ENCODE measurements at regions not wholly inside any gene's neighbourhood (a gene's known extent, or its start where the extent isn't known, plus 50 kb on each side); places are given as distances from the start of the nearest gene placed in this dataset.

GRCh38 chr20:24157213-24157612, 168.6 kb upstream of the GGTLC1 start:
- TF ChIP-seq, protein P1, sequence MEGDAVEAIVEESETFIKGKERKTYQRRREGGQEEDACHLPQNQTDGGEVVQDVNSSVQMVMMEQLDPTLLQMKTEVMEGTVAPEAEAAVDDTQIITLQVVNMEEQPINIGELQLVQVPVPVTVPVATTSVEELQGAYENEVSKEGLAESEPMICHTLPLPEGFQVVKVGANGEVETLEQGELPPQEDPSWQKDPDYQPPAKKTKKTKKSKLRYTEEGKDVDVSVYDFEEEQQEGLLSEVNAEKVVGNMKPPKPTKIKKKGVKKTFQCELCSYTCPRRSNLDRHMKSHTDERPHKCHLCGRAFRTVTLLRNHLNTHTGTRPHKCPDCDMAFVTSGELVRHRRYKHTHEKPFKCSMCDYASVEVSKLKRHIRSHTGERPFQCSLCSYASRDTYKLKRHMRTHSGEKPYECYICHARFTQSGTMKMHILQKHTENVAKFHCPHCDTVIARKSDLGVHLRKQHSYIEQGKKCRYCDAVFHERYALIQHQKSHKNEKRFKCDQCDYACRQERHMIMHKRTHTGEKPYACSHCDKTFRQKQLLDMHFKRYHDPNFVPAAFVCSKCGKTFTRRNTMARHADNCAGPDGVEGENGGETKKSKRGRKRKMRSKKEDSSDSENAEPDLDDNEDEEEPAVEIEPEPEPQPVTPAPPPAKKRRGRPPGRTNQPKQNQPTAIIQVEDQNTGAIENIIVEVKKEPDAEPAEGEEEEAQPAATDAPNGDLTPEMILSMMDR (IDR thresholded peaks at IDR 0.05; ENCODE audit: insufficient read depth, low read depth, low read length) = no peak
- no peak for TF ChIP-seq EZH2 (IDR thresholded peaks at IDR 0.05; ENCODE audit: insufficient read depth, low read length)
